Endodermal cell (in vitro differentiated cells): ENCODE measurements at regions not wholly inside any gene's neighbourhood (a gene's known extent, or its start where the extent isn't known, plus 50 kb on each side); places are given as distances from the start of the nearest gene placed in this dataset.

Experiments used
- DNase-seq: peaks from one replicate; pipeline ENCODE4 v3.0.0-alpha.2; 2017
- H3K27ac ChIP-seq: 2 replicates; pipeline ENCODE4 v1.5.1; 2013; ENCODE audit warnings: mild to moderate bottlenecking, low read depth, low read length, moderate library complexity
- H3K27me3 ChIP-seq: 2 replicates; pipeline ENCODE4 v1.6.1; 2013; ENCODE audit warnings: mild to moderate bottlenecking, low read length, moderate library complexity; ENCODE audit not compliant: insufficient read depth, control insufficient read depth, poor library complexity, severe bottlenecking
- H3K36me3 ChIP-seq: 2 replicates; pipeline ENCODE4 v1.7.0; 2013; ENCODE audit warnings: mild to moderate bottlenecking, low read length, moderate library complexity; ENCODE audit not compliant: control insufficient read depth, insufficient read depth
- H3K4me1 ChIP-seq: one replicate; pipeline ENCODE4 v1.7.0; 2013; ENCODE audit warnings: low read length; ENCODE audit not compliant: control insufficient read depth, insufficient read depth
- H3K4me3 ChIP-seq: 2 replicates; pipeline ENCODE4 v1.5.1; 2013; ENCODE audit warnings: mild to moderate bottlenecking, low read length, moderate library complexity
- H3K9ac ChIP-seq: 2 replicates; pipeline ENCODE4 v1.6.1; 2013; ENCODE audit warnings: mild to moderate bottlenecking, low read length, moderate library complexity; ENCODE audit not compliant: poor library complexity, severe bottlenecking; ENCODE audit errors: extremely low read depth
- H3K9me3 ChIP-seq: 2 replicates; pipeline ENCODE4 v1.6.1; 2013; ENCODE audit warnings: mild to moderate bottlenecking, low read length, moderate library complexity; ENCODE audit not compliant: control insufficient read depth
- H3K27ac Mint-ChIP-seq: 2 replicates; pipeline ENCODE4 v1.8.0; 2020; ENCODE audit warnings: mixed read lengths
- H3K27me3 Mint-ChIP-seq: 2 replicates; pipeline ENCODE4 v1.8.0; 2021; ENCODE audit warnings: mild to moderate bottlenecking, mixed read lengths; ENCODE audit not compliant: insufficient read depth
- H3K36me3 Mint-ChIP-seq: 2 replicates; pipeline ENCODE4 v1.8.0; 2020; ENCODE audit warnings: low read depth, mixed read lengths
- H3K4me1 Mint-ChIP-seq: 2 replicates; pipeline ENCODE4 v1.8.0; 2020; ENCODE audit warnings: mixed read lengths
- H3K4me3 Mint-ChIP-seq: 2 replicates; pipeline ENCODE4 v1.8.0; 2020; ENCODE audit warnings: mild to moderate bottlenecking, moderate library complexity, mixed read lengths
- H3K9me3 Mint-ChIP-seq: 2 replicates; pipeline ENCODE4 v1.8.0; 2020; ENCODE audit warnings: mild to moderate bottlenecking, mixed read lengths
- CTCF ChIP-seq: fragments of 200-600 bp; sonication (generic); conservative IDR thresholded peaks from 2 replicates; pipeline ENCODE4 v1.5.0; 2021; ENCODE audit warnings: antibody characterized with exemption, mild to moderate bottlenecking
- WGBS, 2 experiments: methylation state at CpG; one replicate each; pipeline versions ENCODE4 v1.1.5 to v1.1.7; 2013; ENCODE audit warnings: missing lambda C conversion rate in 2 of 2, mixed read lengths in 1 of 2; ENCODE audit not compliant: insufficient coverage in 1 of 2, insufficient read length in 1 of 2; 5-methylcytosine and 5-hydroxymethylcytosine counted together

- WGBS, 2 experiments: 92% methylated on average over 3 of the region's 3 CpGs; no CpG with 5 or more reads in 1 of the 2 experiments
- Mint-ChIP-seq H3K4me1 (peaks cover 10% of the 10 kb centered on the region), H3K4me3 (no peak overlapping the region), H3K9me3 (peaks cover 25% of the 10 kb centered on the region), H3K27ac (no peak overlapping the region), H3K27me3 (no peaks in the 10 kb centered on the region), H3K36me3 (peaks cover 7% of the 10 kb centered on the region)
- no peaks in the 10 kb centered on the region for H3K36me3 ChIP-seq
- H3K27ac ChIP-seq: no peak overlapping the region
- no peak for DNase-seq
- H3K9me3 ChIP-seq: peaks cover 19% of the 10 kb centered on the region
- no peak for TF ChIP-seq CTCF
- H3K27me3 ChIP-seq: no peaks in the 10 kb centered on the region
- no peak overlapping the region for H3K9ac ChIP-seq
- no peak overlapping the region for H3K4me3 ChIP-seq
- peaks cover 10% of the 10 kb centered on the region for H3K4me1 ChIP-seq
Measured at GRCh38 chr11:103596315-103596714, 440.1 kb upstream of the DDI1 start.

GRCh38 chr11:103601225-103601846, 435.1 kb upstream of the DDI1 start:
- H3K4me3 ChIP-seq: no peak overlapping the region
- peaks cover 3% of the 10 kb centered on the region for H3K9me3 ChIP-seq
- TF ChIP-seq CTCF: peak; percentile 97
- H3K27ac ChIP-seq: no peak overlapping the region
- peaks cover under 1% of the 10 kb centered on the region for H3K9me3 Mint-ChIP-seq
- no peaks in the 10 kb centered on the region for H3K36me3 ChIP-seq
- H3K9ac ChIP-seq: no peak overlapping the region
- peaks cover 14% of the 10 kb centered on the region for H3K27me3 Mint-ChIP-seq
- H3K4me1 ChIP-seq: peaks cover 16% of the 10 kb centered on the region
- H3K36me3 Mint-ChIP-seq: no peaks in the 10 kb centered on the region
- no peak overlapping the region for H3K4me3 Mint-ChIP-seq
- peaks cover 18% of the 10 kb centered on the region for H3K27me3 ChIP-seq
- WGBS, 2 experiments: 69 to 100% methylated on average over 1 to 3 of the region's 3 CpGs
- H3K4me1 Mint-ChIP-seq: peaks cover 28% of the 10 kb centered on the region
- no peak overlapping the region for H3K27ac Mint-ChIP-seq
- DNase-seq: peak; percentile 79

GRCh38 chr11:103602840-103603239, 433.6 kb upstream of the DDI1 start:
- peak overlapping the region; percentile 68 for H3K4me3 ChIP-seq
- H3K9me3 ChIP-seq: no peaks in the 10 kb centered on the region
- Mint-ChIP-seq H3K27me3 (peaks cover 14% of the 10 kb centered on the region), H3K9me3 (no peaks in the 10 kb centered on the region), H3K4me3 (no peak overlapping the region), H3K27ac (no peak overlapping the region), H3K36me3 (no peaks in the 10 kb centered on the region), H3K4me1 (peaks cover 30% of the 10 kb centered on the region)
- no peak overlapping the region for H3K9ac ChIP-seq
- TF ChIP-seq CTCF: no peak
- peaks cover 16% of the 10 kb centered on the region for H3K4me1 ChIP-seq
- H3K27ac ChIP-seq: no peak overlapping the region
- no peaks in the 10 kb centered on the region for H3K36me3 ChIP-seq
- peaks cover 18% of the 10 kb centered on the region for H3K27me3 ChIP-seq
- no peak for DNase-seq
